ENCODE measurements at regions not wholly inside any gene's neighbourhood (a gene's known extent, or its start where the extent isn't known, plus 50 kb on each side); places are given as distances from the start of the nearest gene placed in this dataset.

DNA sequence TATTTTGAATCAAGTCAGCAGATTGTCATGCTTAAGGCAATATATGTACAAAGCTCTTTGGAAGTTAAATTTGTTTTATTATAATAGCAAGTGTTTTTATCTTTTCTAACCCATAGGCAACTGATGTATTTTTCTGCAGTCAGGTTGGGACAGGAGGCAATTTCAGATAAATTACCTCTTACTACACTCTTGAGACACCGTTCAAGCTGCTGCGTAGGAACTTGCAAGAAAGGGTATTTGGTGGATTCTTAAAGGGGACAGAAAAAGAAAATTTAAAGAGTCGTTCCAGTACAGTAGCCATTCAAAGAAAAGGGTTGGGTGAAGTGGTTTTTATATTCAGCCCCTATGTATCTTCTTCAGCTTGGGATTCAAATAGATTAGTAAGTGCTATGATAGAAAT lies 112.4 kb upstream of the APC start:
- Histone ChIP-seq H3K27ac (no peak overlapping the region), H3K9me3 (ENCODE audit: control insufficient read depth, low read length) (no peaks in the 10 kb centered on the region), H3K36me3 (ENCODE audit: control insufficient read depth, insufficient read depth, low read length) (no peaks in the 10 kb centered on the region), H3K79me2 (no peaks in the 10 kb centered on the region), H3K4me1 (peaks cover 38% of the 10 kb centered on the region), H3K4me3 (ENCODE audit: low read depth, low read length) (no peak overlapping the region), H3K27me3 (ENCODE audit: control insufficient read depth, insufficient read depth, low read length) (no peaks in the 10 kb centered on the region), H3K9ac (no peak overlapping the region), H2AFZ (peak overlapping the region; percentile 24), H3K4me2 (ENCODE audit: low read length) (no peak overlapping the region)
- TF ChIP-seq, protein P1, sequence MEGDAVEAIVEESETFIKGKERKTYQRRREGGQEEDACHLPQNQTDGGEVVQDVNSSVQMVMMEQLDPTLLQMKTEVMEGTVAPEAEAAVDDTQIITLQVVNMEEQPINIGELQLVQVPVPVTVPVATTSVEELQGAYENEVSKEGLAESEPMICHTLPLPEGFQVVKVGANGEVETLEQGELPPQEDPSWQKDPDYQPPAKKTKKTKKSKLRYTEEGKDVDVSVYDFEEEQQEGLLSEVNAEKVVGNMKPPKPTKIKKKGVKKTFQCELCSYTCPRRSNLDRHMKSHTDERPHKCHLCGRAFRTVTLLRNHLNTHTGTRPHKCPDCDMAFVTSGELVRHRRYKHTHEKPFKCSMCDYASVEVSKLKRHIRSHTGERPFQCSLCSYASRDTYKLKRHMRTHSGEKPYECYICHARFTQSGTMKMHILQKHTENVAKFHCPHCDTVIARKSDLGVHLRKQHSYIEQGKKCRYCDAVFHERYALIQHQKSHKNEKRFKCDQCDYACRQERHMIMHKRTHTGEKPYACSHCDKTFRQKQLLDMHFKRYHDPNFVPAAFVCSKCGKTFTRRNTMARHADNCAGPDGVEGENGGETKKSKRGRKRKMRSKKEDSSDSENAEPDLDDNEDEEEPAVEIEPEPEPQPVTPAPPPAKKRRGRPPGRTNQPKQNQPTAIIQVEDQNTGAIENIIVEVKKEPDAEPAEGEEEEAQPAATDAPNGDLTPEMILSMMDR (IDR thresholded peaks at IDR 0.05), result no peak

DNA sequence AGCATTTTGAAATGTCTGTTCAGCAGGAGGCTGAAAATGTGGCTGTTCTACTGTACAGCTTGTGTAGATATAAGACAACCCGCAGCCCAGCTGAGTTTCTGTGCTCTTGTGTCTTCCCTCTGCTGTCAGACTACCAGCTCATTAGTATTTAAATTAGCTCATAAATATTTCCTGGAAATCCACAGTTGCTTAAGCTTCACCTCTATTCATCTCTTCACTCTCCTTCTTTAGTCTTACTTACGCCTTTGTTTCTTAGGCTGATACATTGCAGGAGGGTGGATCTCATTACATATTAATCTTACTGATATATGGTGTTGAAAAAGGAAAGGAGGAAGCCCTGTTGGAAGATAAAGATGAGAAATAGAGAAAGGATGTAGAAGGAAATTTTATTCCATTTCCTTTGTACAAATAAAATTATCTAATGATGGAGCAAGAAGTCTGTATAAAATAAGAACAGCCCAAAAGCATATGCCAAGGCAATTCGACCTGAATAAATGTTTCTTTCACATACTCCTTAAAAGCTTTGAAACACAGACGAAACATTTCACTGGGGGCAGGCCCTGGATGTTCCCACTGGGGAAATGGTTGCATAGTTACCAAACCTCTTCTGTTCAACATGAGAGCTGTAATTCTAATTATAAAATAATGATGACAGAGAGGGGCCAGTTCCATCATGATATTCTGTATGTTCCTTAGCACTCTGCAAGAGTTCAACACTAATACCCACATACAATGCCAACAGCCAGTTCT lies 111.8 kb upstream of the APC start:
- Histone ChIP-seq H3K27me3 (ENCODE audit: control insufficient read depth, insufficient read depth, low read length) (no peaks in the 10 kb centered on the region), H3K9me3 (ENCODE audit: control insufficient read depth, low read length) (no peaks in the 10 kb centered on the region), H3K9ac (no peak overlapping the region), H2AFZ (peak overlapping the region; percentile 24), H3K27ac (no peak overlapping the region), H3K36me3 (ENCODE audit: control insufficient read depth, insufficient read depth, low read length) (no peaks in the 10 kb centered on the region), H3K4me2 (ENCODE audit: low read length) (no peak overlapping the region), H3K4me3 (ENCODE audit: low read depth, low read length) (no peak overlapping the region), H3K4me1 (peaks cover 42% of the 10 kb centered on the region), H3K79me2 (no peaks in the 10 kb centered on the region)
- TF ChIP-seq, protein P1 (IDR thresholded peaks at IDR 0.05), result no peak

DNA sequence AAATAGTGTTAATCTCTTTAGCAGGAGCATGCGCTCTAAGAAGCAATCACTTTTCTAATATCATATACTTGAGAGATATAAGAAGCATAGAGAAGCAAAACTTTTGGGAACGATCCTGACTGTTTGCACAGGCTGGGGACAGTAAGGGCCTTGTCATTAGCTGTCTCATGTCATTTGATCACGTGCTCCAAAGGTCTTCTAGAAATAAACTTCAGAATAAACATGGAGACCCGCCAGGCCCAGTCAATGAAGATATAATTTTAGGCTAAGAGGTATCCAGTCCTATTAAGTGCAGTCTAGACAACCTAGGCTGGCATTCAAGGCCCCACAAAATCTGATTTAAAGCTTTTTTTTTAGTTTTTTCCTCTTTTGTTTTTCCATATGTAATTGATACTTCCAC lies 111.0 kb upstream of the APC start:
- H3K4me3 ChIP-seq (ENCODE audit: low read depth, low read length), result no peak overlapping the region
- TF ChIP-seq, protein P1 (IDR thresholded peaks at IDR 0.05), result no peak
- no peak overlapping the region for H3K4me2 ChIP-seq (ENCODE audit: low read length)
- no peaks in the 10 kb centered on the region for H3K79me2 ChIP-seq
- no peak overlapping the region for H3K9ac ChIP-seq
- peaks cover 42% of the 10 kb centered on the region for H3K4me1 ChIP-seq
- no peaks in the 10 kb centered on the region for H3K9me3 ChIP-seq (ENCODE audit: control insufficient read depth, low read length)
- no peak overlapping the region for H3K27ac ChIP-seq
- H2AFZ ChIP-seq, result peak overlapping the region; percentile 7
- no peaks in the 10 kb centered on the region for H3K36me3 ChIP-seq (ENCODE audit: control insufficient read depth, insufficient read depth, low read length)
- H3K27me3 ChIP-seq (ENCODE audit: control insufficient read depth, insufficient read depth, low read length), result no peaks in the 10 kb centered on the region

DNA sequence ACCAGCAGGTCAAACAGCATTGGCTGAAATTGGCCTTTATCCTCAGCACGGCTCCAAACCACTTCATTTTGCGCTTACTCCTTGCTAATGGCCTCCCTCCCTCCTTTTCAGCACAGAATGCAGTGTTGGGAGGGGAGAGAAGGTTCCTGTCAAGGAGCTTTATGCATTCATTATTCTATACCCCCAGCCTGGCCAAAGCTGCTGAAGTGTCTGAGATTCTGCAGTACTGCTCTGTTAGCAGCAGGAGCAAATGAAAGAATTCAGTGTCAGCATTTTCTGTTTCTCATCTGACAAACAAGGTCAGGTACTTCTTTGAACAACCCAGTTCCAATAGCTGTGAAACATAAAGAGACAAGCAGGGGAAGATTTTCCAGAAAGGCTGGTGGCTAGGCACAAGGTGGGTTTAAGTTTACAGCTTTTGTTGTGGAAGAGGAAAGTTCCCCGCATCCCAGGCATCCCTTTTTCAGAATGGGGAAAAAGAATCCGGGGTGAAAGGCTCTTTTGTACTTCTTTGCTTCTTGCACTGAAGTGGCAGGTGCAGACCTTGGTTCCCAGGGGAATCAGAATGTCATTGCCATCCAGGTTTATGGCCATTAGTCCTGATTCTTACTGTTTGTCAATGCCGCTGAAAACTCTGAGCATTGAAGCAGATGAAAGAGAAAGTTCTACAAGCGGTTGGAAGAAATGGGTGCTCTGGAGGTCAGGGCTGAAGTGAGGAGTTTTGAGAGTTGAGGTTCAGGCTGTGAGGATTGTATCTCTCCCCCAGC lies 109.3 kb upstream of the APC start:
- H3K4me2 ChIP-seq (ENCODE audit: low read length), result peak overlapping the region; percentile 48
- peak overlapping the region; percentile 15 for H3K4me3 ChIP-seq (ENCODE audit: low read depth, low read length)
- H3K4me1 ChIP-seq, result peaks cover 42% of the 10 kb centered on the region
- no peaks in the 10 kb centered on the region for H3K27me3 ChIP-seq (ENCODE audit: control insufficient read depth, insufficient read depth, low read length)
- no peaks in the 10 kb centered on the region for H3K36me3 ChIP-seq (ENCODE audit: control insufficient read depth, insufficient read depth, low read length)
- no peaks in the 10 kb centered on the region for H3K79me2 ChIP-seq
- TF ChIP-seq, protein P1 (IDR thresholded peaks at IDR 0.05), result peak; percentile 15
- peak overlapping the region; percentile 83 for H3K27ac ChIP-seq
- no peaks in the 10 kb centered on the region for H3K9me3 ChIP-seq (ENCODE audit: control insufficient read depth, low read length)
- H3K9ac ChIP-seq, result no peak overlapping the region
- peak overlapping the region; percentile 79 for H2AFZ ChIP-seq

Measured in parathyroid adenoma (tissue), 2 donors.